ENCODE measurements at regions not wholly inside any gene's neighbourhood (a gene's known extent, or its start where the extent isn't known, plus 50 kb on each side); places are given as distances from the start of the nearest gene placed in this dataset.

DNA sequence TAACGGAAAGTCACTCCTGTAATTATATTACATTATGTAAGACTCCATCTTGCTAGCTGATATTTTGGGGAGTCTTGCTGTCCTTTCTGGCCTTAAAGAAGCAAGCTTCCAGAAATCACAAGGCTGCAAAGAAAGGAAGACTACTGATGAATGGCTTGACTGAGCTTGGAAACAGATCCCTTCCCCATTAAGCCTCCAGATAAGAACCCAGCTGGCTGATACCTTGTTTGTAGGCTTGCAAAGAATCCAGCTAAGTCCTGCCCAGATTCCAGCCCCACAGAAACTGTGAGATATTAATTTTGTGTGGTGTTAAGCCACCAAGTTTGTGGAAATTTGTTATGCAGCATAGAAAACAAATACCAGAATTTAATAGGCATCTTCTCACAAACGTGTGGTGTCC, 49.9 kb upstream of the TMEM106B start:
- 17 to 77% (median 48%) methylated on average over 2 of the region's 2 CpGs for WGBS, 3 donors
- no peaks in the 10 kb centered on the region for H3K9me3 ChIP-seq
- no peak overlapping the region for H3K27ac ChIP-seq
- no peaks in the 10 kb centered on the region for H3K27me3 ChIP-seq
- no peak overlapping the region for H3K4me3 ChIP-seq
- intact Hi-C loops (cut with DNase I), result no loop called here
- TF ChIP-seq POLR2A (IDR thresholded peaks at IDR 0.05), result no peak
- no peak for TF ChIP-seq EP300 (IDR thresholded peaks at IDR 0.05)
- no peak for TF ChIP-seq CTCF (IDR thresholded peaks at IDR 0.05)
- no peaks in the 10 kb centered on the region for H3K4me1 ChIP-seq (ENCODE audit: insufficient read depth)
- DNase-seq, result no peak
- H3K36me3 ChIP-seq, result no peaks in the 10 kb centered on the region

Data from ovary (tissue), 7 donors.